Chondrocyte (in vitro differentiated cells): ENCODE measurements at regions not wholly inside any gene's neighbourhood (a gene's known extent, or its start where the extent isn't known, plus 50 kb on each side); places are given as distances from the start of the nearest gene placed in this dataset.

Experiments used
- DNase-seq: peaks from one replicate; pipeline ENCODE4 v3.0.0; 2021; ENCODE audit warnings: mixed read lengths, low spot score
- H3K27ac Mint-ChIP-seq: one replicate; pipeline ENCODE4 v1.8.0; 2021; ENCODE audit warnings: mild to moderate bottlenecking, moderate library complexity, mixed read lengths; ENCODE audit not compliant: unreplicated experiment
- H3K27me3 Mint-ChIP-seq: 2 replicates; pipeline ENCODE4 v1.8.0; 2021; ENCODE audit warnings: low read depth, mixed read lengths
- H3K36me3 Mint-ChIP-seq: 2 replicates; pipeline ENCODE4 v1.8.0; 2021; ENCODE audit warnings: low read depth, mixed read lengths
- H3K4me1 Mint-ChIP-seq: 2 replicates; pipeline ENCODE4 v1.8.0; 2021; ENCODE audit warnings: low read depth, mild to moderate bottlenecking, mixed read lengths
- H3K4me3 Mint-ChIP-seq: one replicate; pipeline ENCODE4 v1.8.0; 2021; ENCODE audit warnings: mild to moderate bottlenecking, moderate library complexity, mixed read lengths; ENCODE audit not compliant: unreplicated experiment
- H3K9me3 Mint-ChIP-seq: 2 replicates; pipeline ENCODE4 v1.8.0; 2021; ENCODE audit warnings: low read depth, mixed read lengths
- CTCF ChIP-seq: fragments of 200-600 bp; sonication (generic); IDR thresholded peaks from 2 replicates; pipeline ENCODE4 v1.5.0; 2021; ENCODE audit warnings: antibody characterized with exemption, mild to moderate bottlenecking, moderate library complexity

DNA sequence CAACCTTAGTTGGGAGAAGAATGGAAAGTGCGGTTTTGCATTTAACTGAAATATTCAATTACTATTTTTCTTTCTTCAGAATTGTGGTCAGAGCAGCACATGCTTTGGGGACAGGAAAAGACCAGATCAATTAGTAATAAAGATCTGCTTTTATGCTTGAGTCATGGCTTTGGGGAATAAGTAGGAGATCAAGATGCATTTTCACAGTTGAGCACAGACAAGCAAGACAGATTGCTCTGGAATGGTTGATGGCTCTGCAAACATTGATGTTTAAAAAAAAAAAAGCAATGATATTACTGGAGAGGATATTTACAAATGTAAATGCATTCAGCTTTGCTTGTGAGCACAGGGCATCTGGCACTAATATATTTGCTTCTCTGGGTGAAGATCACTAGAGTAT, 224.4 kb upstream of the SASH1 start:
- no peak for DNase-seq
- H3K27ac Mint-ChIP-seq = no peak overlapping the region
- no peak overlapping the region for H3K4me3 Mint-ChIP-seq
- H3K27me3 Mint-ChIP-seq = no peaks in the 10 kb centered on the region
- no peaks in the 10 kb centered on the region for H3K4me1 Mint-ChIP-seq
- H3K36me3 Mint-ChIP-seq = no peaks in the 10 kb centered on the region
- TF ChIP-seq CTCF = no peak
- no peaks in the 10 kb centered on the region for H3K9me3 Mint-ChIP-seq

GRCh38 chr6:148128014-148128730, 214.5 kb upstream of the SASH1 start:
- TF ChIP-seq CTCF = no peak
- H3K27me3 Mint-ChIP-seq = no peaks in the 10 kb centered on the region

GRCh38 chr6:148134592-148134991, 208.0 kb upstream of the SASH1 start:
- Mint-ChIP-seq H3K4me1 (peaks cover 9% of the 10 kb centered on the region), H3K27ac (no peak overlapping the region), H3K36me3 (no peaks in the 10 kb centered on the region), H3K9me3 (peaks cover 3% of the 10 kb centered on the region), H3K4me3 (no peak overlapping the region), H3K27me3 (no peaks in the 10 kb centered on the region)
- no peak for TF ChIP-seq CTCF
- DNase-seq = no peak

More at GRCh38 chr6:148128014-148128730, 214.5 kb upstream of the SASH1 start:
- Mint-ChIP-seq H3K4me1 (peaks cover 12% of the 10 kb centered on the region), H3K27ac (peak overlapping the region; percentile 70), H3K4me3 (no peak overlapping the region), H3K36me3 (no peaks in the 10 kb centered on the region), H3K9me3 (no peaks in the 10 kb centered on the region)
- DNase-seq = no peak

GRCh38 chr6:148136586-148136985, 206.1 kb upstream of the SASH1 start:
- Mint-ChIP-seq H3K36me3 (no peaks in the 10 kb centered on the region), H3K4me3 (no peak overlapping the region), H3K9me3 (peaks cover 12% of the 10 kb centered on the region), H3K27me3 (no peaks in the 10 kb centered on the region), H3K4me1 (peaks cover 15% of the 10 kb centered on the region), H3K27ac (no peak overlapping the region)
- no peak for TF ChIP-seq CTCF
- DNase-seq = no peak

DNA sequence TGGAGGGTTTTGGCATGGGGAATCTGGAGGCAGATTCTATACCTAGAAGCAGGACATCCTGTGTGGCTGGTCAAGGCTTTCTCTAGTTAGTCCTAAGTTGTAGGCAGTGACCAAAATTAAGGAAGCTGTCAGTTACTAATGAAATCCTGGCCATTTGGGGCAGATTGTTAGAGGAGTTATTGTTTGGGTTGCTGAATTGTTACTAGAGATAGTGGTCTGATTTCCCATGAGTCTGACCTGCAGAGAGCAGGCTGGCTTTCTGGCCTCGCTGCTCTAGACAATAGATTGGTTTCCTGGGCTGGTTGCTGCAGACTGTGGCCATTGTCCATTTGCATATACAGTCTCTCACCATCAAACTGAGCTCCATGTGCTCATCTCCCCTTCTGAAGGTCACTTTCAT, 205.0 kb upstream of the SASH1 start:
- no peak for DNase-seq
- Mint-ChIP-seq H3K4me3 (no peak overlapping the region), H3K27ac (no peak overlapping the region), H3K27me3 (no peaks in the 10 kb centered on the region), H3K4me1 (peaks cover 15% of the 10 kb centered on the region), H3K36me3 (no peaks in the 10 kb centered on the region), H3K9me3 (peaks cover 12% of the 10 kb centered on the region)
- TF ChIP-seq CTCF = no peak
